HG03045 (cell line): ENCODE measurements at regions not wholly inside any gene's neighbourhood (a gene's known extent, or its start where the extent isn't known, plus 50 kb on each side); places are given as distances from the start of the nearest gene placed in this dataset.

Experiments used
- ATAC-seq: cut with Tn5 transposase; IDR thresholded peaks from one replicate; pipeline ENCODE4 v1.9.1; 2021; ENCODE audit warnings: mild to moderate bottlenecking, moderate library complexity; ENCODE audit not compliant: unreplicated experiment

DNA sequence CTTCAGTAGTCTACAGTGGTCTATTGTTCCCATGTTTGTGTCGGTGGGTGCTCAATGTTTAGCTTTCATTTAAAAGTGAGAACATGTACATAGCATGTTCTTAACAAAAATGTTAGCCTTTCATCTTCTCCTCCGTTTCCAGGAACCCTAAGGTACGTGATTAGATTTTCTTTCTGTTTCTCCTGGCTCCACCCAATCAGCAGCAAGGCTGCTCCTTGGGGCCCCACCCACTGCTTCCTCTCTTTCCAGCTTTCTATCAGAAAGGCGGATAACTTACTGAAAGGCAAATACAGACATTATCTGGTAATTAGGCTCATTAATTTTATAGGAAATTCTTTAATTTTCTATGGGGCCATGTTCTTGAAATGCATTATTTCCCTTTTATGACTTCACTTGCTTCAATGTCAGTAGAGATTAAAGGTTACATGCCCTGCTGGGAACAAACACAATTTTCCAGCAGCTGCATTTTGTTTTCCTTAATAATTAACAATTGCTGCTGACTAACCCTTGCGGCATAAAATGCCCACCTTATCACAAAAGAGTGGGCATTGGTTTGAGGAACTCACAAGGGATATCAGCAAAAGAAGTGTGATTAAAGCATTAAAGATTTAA, 324.9 kb upstream of the SNX7 start:
- no peak for ATAC-seq

DNA sequence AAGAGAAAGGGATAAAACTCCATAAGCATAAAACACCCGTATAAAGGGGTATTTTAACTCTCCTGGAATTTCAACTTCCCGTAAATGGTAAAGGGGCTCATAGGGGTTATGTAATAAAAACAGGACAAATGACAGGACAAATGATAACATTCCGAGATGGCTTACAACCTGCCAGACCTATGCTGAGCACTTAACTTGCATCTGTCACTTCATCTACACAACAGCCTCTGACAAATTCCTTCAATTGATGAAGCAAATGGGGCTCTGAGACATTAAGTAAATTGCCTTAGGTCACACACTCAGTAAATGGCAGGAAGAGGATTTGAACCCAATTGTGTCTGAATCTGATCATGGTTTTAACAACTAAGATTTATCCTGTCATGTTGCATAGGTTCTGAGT, 327.6 kb upstream of the SNX7 start:
- ATAC-seq = no peak

GRCh38 chr1:98333406-98333805, 328.1 kb upstream of the SNX7 start:
- ATAC-seq = no peak

DNA sequence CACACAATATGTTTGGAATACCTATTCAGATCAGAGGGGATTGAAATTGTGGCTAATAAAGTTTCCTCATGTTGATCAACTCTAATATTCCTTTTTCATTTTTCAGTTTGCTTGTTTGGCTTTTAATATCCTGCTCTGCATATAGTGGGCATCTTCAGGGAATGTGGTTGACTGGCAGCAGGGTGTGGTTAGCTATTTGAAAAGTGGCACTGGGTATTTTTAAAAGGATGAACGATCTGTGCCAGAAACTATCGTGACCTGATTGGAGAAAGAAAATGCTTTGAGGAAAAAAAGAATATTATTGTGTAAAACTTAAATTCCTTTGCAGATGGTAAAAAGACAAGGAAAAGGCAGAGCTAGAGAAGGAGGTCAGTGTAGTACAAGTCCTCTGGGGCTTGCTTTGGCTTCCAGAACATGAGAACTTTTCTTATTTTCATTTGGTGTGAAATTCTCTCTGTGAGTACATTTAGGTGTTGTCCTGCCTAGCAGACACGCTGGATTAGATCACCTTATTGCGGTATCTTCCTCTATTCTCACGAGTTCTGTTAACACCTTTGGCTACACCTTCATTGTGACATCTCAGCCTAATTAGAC, 329.7 kb upstream of the SNX7 start:
- no peak for ATAC-seq

DNA sequence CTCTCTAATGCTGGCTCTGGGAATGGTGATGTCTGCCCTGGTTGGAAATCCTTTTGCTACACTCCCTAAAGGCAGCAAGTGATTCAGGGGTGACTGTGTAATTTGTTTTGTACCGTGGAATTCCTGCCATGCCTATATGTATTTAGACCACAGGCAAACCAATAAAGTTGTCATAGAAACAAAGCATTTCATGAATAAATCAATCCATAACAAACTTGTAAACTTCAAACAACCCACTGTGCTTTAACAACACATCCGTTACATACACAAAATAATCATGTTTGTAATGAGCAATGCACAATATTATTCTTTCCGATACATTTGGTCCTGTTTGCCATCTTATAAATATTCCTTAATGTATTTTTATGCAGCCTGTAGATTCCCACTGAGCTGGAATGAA, 330.3 kb upstream of the SNX7 start:
- ATAC-seq = no peak

GRCh38 chr1:98330224-98330623, 331.3 kb upstream of the SNX7 start:
- ATAC-seq = no peak

- ATAC-seq = no peak
Measured at GRCh38 chr1:98328855-98329254, 332.7 kb upstream of the SNX7 start.

DNA sequence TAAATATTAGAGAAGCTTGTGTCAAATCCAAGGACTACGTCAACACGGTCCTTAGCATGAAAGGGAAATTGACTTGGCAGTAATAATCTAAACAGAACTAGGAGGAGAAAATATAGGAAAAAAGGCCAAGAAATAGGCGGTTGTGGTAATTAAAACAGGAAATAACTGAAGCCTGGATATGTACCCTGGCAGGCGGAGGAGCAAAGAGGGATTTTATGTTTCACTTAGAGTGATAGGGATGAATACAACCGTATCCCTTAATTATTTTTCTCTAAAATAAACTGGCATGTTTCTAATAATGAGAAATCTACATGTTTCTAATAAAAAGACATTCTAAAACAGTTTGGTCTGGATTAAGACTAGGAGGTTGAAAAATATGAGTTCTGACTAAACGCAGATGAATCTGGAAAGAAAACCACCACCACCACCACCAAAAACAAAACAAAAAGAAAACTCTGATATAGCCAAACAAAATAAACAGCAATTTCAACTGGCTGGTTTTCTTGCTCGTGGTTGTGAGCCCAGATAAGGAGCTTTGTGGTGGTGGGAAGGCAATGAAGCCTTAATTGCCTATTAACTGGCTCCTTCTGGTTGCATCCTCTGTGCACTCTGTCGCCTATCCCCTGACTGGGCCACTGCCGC, 334.2 kb upstream of the SNX7 start:
- ATAC-seq = no peak

GRCh38 chr1:98325646-98326440, 335.7 kb upstream of the SNX7 start:
- ATAC-seq = no peak

DNA sequence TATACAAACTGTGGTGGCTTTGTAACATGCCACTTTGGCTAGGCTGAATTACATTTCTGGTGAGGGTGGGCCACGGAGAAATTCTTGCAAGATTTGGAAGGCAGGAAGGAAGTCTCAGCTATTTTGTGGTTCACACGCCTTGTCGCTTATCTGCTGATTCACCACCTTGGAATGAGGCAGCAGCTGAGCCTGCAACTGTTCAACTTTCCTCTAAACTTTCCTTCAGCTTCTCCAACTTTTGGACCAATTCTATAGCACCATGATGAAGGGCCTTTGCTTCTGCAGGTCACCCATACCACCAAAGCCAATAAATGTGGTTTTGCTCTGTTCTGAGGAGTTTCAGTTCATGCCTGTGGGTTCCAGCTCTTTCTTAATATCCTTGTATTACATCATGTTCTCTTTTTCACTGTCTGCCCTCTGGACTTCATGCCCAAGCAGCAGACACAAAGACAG, 337.6 kb upstream of the SNX7 start:
- ATAC-seq = no peak

GRCh38 chr1:98323388-98323787, 338.1 kb upstream of the SNX7 start:
- no peak for ATAC-seq

DNA sequence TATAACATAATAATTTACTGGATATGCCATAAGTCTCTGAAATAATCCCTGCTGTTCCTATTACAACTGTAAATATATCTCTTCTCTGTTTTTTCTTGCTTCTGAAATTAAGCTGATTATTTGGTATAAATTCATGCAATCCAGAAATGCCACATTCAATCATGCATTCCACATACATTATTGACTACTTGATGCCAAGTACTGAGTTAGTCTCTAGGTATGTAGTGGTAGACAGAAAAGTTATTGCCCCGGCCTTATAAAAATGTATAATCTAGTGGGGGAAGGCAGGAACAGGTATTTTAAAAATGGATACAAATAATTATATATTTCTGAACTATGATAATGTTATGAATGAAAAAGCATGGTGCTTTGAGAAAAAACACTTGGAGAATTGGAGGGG, 338.6 kb upstream of the SNX7 start:
- no peak for ATAC-seq

- no peak for ATAC-seq
Measured at GRCh38 chr1:98322086-98322485, 339.4 kb upstream of the SNX7 start.

DNA sequence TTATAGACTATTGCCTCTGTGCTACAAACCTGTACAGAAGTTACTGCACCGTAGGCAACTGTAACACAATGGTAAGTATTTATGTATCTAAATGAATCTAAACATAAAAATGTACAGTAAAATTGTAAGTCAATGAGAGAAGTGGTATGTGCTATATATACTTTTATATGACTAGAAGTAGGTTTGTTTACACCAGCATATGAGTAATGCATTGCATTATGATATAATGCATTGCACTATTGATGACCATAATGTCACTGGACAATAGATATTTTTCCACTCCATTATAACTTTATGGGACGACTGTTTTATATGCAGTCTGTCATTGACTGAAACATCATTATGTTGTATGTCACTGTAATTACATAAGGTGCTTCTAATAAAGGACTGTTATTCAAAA, 340.3 kb upstream of the SNX7 start:
- no peak for ATAC-seq

DNA sequence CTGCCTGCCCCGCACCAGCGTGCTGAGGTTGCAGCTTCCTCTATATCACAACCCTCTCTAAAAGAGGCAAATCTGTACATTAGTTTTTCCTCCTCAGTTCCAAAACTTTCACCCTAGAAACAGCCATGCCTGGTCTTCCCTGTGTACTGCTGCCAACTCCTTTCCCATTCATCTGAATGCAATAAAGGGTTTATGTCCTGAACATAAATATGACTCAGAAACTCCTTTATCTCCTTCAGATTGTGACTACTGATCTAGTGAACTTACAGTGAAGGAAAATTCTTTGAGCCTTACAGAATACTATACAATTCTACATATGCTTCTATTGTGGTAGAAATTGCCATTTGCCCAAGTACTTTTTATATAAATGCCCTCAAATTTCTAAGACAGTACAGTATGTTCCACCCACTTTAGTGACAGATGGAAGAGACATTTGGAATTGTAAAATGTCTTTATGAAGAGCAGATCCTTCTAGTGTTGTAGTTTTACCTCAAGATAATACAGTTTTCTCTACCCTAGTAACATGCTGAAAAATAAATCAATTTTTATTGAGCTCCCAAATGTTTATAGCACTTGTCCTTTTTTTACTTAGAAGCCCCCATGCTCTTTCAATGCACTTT, 345.1 kb upstream of the SNX7 start:
- ATAC-seq = no peak

DNA sequence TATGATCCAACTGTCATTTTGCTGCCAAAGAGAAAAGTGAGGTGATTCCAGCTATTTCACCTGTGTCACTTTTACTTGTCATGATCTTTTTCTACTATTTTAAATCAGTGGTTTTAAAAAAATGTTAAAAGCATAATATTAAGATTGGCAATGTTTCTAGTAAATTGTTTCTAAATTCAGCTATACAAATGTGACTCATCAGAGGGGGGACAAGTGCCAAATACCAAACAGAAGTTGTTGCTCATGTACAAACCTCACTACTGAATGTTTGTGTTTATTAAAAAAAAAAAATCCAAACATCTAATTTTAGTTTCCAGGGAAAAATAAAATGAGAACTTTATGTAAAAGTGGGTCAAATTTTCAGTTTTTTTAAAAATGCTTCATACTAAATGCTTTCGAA, 346.2 kb upstream of the SNX7 start:
- no peak for ATAC-seq

- ATAC-seq = no peak
Measured at GRCh38 chr1:98314601-98315000, 346.9 kb upstream of the SNX7 start.

DNA sequence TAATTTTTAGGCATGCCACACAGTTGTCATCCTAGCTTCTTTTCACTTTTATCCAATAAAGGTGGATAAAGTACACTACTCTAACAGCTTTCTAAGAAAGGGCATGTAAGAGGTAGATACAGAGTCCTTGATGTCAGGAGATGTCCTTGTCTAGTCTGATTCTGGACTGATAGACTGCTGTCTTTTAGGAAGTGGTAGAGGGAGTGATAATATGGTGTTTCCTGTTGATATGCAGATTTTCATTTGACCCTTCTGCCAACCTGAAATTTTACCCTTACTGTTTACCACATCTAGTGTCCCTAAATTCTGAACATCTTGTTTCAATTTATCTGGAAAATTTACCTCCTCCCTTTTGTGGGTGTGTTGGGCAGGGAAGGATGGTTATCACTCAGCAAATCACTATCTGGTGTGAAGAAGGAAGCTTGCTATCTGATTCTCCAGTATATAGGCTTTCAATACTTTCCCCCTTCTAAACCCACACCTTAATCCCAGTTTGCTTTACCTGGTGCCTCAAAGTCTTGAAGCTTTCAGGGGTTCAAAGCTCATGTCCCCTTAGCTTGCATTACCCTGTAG, 354.9 kb upstream of the SNX7 start:
- ATAC-seq = no peak

DNA sequence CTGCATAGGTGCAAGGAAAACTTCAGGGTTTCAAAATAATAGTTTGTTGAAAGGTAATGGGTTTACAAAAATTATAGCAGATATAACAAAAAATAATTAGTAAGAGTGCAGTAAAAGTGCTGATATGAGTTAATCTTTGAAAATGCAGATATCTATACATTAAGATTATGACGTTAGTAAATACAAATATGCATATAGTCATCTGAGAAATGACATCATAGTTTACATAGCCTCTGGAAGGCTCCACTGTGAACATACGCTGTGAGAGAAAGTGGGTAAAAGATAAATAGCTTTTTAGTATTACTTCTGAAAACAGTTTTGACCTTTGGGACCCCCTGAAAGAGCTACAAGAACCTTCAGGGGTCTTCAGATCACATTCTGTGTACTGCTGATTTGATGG, 356.2 kb upstream of the SNX7 start:
- ATAC-seq = no peak

GRCh38 chr1:98304888-98305287, 356.6 kb upstream of the SNX7 start:
- ATAC-seq = no peak

GRCh38 chr1:98299861-98300260, 361.7 kb upstream of the SNX7 start:
- ATAC-seq = no peak
